Skin of body (tissue), 1 donor: ENCODE measurements at regions not wholly inside any gene's neighbourhood (a gene's known extent, or its start where the extent isn't known, plus 50 kb on each side); places are given as distances from the start of the nearest gene placed in this dataset.

Experiments
- DNase-seq: peaks from one replicate; lab custom pipeline; 2025; lab: John Stamatoyannopoulos, UW

DNA sequence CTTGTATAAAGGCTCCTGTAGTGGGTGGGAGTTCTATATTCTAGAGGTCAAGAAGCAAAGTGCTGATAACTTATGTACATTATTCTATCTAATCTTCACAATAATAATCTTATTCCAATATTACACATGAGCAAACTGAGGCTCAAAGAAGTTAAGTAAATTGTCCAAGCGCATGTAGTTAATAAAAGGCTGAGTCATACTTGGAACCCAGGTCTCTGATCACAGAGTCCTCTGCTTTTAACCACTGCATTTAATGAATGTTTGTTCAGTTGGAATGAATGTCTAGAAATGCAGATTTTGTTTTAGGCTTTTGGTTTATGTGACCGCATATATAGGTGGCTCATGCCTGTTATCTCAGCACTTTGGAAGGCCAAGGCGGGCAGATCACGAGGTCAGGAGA is 88.4 kb upstream of the PAQR3 start:
- no peak for DNase-seq

DNA sequence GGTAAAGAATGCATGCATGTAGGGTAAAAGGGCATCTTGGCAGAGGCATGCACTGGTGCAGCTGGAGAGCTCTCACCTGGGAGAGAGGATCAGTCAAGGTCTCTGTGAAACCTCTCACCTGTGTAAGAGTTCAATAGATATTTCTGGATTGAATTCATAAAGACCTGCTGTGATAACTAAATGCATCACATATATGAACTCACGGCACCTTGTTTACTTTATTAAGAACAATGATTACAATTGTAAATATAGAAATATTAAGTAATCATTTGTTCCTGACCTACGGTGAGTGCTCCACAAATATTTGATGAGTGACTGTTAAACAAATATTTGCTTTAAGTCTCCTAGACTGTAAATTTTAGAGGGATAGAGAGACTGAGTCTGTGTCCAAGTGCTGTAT is 85.9 kb upstream of the PAQR3 start:
- no peak for DNase-seq

DNA sequence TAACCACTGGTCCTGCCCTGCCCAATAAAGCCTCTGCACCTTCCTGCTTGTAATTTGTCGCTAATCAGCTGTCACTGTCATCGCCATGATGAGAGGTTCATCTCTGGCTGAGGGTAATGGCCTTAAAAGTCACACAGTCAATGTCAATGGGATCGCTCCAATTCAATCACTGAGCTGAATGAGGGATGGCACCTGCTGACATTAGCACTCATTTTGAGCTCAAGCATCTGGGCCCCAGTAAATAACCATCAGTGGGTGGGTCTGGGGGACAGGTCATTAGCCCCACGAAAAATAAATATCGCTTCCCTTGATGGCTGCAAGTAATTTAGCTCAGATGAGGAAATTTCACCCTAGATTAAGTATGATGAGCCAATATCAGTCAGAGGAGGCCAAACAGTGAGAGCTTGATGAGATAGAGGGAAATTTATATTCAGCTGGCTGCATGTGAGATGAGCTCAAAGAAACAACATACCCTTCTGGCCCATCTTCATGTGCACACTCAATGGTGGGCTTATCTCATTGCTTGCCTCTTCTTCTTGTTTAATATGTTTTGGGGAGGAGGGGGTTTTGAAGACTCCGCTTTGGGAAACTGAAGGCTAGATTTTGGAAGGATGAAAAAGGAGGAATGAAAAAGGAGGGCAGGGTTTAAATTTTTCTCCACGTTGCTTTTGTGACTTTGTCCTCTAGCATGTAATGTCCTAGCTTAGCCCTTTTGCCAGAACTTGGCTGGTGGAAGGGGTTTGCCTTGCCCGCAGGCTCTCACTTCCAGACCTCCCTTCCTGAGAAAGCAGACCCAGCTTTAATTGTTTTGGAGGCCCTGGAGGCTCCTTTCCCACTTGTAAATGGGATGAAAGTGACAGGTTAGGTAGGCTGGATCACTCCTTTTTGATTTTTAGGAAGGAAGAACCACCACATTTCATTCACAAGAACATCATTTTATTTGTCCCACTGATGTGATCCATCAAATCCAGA is 84.8 kb upstream of the PAQR3 start:
- no peak for DNase-seq

DNA sequence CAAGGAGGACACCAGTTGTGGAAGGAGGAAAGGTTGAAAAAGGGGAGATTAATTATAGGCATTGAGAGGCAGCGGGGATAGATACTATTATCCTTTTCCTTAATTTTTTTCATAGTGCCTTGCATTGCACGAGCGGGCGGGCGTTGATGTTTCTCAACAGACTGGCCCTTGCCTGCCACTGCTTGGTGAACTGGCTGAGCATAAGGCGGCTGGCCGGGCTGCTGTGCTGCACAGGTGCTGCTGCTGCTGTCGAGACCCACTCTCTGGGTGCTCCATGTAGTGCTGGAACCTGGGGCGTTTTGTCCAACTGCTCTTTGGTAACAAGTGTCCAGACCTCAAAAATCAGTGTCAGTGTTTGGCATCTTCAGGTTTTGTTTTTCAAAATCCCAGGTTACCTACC is 83.3 kb upstream of the PAQR3 start:
- DNase-seq, result no peak

DNA sequence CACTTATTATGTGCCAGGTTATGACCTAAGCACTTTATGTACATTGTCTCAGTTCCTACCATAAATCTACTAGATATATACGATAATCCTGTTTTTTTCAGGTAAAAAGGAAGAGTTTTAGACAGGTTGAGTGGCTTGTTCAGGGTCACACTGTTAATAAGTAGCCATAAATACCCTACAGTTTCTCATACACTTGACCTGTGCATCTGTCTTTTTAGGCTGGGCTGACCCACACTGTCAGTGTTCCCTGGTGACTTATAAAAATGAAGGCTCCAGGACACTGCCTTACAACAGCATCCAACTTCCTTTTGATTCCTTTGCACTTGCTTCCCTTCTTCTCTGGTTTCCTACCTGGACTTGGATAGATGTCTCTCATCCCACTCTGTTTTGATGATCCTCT is 78.2 kb upstream of the PAQR3 start:
- DNase-seq, result no peak

DNA sequence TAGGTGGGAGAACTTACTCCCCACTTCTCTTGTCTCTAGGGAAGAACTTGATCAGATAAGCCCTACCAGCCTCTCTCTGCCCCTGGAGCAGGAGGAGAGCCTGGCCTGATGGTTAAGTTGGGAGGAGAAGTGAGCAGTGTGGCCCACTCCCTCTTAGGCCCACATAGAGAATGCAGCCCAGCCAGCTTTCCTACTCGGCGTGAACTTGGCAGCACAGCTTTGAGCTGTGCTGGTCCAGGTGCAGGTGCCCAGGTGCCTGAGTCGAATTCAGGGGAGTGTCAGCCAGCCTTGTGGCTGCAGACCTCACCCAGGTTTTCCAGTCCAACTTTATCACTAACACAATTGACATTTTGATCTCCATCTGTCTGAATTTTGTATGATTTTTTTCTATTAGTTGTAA is 77.6 kb upstream of the PAQR3 start:
- DNase-seq, result no peak

DNA sequence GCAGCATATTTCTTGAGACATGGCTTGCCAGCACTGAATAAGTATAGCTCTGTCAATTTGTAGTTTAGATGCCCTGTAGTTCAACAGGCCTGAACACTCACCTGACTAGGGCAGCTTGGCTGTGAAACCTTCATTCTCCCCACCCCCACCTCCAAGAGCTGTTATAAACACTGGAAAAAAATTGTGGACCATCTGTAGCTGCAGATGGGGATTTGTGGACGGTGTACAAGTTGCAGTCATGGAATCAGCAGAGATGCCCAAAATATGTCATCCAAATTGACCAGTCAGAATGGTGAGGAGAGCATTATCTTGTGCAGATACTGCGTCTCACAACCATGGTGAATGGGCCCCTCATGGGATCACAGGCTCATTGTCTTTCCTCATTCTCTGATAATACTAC is 76.2 kb upstream of the PAQR3 start:
- no peak for DNase-seq

DNA sequence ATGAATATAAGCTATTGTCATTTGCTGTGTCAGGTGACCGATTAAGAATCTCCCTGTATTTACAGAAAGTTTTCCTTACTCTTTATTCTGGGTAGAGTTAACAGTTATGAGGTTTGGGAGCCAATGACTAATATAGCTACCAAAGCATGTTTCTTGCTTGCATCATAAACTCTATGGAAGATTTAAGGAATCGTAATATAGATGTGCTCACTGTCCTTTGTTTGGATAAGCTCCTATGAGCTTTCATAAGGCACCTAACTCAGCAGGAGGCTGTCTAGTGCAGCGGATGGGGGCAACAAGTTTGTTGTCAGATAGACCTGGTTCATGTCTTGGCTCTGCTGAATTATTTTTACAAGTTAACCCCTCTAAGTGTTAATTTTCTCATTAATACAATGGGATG is 75.0 kb upstream of the PAQR3 start:
- no peak for DNase-seq

DNA sequence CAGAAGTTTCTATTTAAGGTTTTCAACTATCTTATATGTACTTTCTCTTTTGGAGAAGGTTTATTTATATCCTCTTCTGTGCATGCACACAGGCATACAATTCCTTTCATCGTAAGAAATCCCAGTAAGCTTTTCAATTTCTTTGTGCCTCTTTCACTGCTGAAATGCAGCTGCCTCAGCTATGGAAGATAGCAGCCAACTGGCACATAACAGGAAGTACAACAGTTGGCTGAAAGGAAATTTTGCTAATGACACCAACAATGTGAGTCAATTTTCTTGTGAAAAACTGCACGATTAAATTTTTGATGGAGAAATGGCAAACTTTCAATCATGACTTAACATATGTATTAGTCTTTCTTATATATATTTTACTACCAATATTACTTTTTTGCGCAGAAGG is 74.5 kb upstream of the PAQR3 start:
- DNase-seq, result no peak

DNA sequence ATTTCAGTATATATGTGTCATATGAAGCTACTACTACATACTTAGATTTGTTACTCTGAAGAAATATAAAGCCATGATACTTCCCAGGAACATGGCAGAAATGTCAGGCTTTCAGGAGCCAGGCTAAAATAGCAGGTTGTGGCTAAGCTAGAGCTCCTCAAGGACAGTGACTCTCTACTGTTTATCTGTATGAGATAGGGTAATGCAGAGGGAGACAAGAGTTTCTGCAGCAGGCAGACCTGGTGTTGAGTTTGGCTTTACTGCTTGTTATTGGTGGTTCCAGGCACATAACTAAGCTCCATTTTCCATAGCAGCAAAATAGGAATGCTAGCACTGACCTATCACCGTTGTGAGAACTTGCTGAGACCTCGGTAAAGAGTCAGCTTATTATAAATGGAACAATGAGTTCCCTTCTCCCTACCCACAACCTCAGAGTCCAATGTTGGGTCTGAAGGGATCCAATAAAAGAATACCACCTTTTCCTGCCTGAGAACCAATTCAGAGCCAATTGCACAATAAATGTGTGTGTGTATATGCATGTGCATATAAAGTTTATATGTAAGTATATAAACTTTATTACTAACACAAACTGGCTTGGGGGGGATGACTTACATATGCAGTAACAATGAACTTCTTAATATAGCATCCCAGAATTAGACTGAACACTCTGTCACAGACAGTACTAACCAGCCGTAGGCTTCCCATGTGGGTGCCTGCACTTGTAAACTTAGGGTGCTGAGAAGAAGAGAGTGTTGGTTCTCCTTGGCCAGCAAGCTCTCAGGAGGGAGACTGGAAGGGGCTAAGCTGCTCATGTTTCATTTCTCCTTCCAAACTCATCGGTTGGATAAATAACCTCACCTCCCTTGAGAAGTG is 51.9 kb upstream of the PAQR3 start:
- no peak for DNase-seq

DNA sequence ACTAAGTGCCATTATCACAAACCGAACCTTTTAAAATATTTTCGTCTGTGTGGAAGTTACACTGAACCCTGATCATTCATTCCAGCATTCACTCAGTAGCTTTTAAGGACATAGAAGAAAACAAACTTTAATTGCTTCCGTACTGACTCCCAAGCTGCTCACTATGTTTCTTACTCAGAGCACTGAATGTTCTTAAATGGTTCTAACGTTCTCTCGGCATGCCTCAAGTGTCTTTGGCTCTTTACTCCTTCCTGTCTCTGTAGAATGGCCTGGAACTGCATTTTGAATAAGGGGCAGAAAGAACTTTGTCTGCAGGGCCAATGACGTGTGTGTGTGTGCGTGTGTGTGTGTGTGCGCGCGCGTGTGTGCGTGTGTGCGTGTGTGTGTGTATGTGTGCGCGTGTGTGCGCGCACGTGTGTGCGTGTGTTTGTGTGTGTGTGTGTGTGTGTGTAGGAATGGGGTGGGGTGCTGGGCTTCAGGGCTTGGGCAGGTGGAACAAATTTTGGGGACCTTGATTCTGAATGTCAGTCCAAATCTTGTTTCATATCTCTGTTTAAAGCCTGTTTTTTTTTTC is 50.5 kb upstream of the PAQR3 start:
- DNase-seq, result no peak
